PC-9 (cell line): ENCODE measurements at regions not wholly inside any gene's neighbourhood (a gene's known extent, or its start where the extent isn't known, plus 50 kb on each side); places are given as distances from the start of the nearest gene placed in this dataset.

Experiments used
- EZH2 ChIP-seq: fragments of 200-600 bp; sonication (generic); IDR thresholded peaks from 2 replicates; pipeline ENCODE4 v1.8.0; 2017; ENCODE audit warnings: antibody characterized with exemption, low read depth
- TF ChIP-seq, protein P1 (sequence below): fragments of 200-600 bp; sonication (generic); conservative IDR thresholded peaks from 2 replicates; pipeline ENCODE4 v1.6.1; 2017; ENCODE audit warnings: mixed run types, antibody characterized with exemption, mild to moderate bottlenecking, moderate library complexity

DNA sequence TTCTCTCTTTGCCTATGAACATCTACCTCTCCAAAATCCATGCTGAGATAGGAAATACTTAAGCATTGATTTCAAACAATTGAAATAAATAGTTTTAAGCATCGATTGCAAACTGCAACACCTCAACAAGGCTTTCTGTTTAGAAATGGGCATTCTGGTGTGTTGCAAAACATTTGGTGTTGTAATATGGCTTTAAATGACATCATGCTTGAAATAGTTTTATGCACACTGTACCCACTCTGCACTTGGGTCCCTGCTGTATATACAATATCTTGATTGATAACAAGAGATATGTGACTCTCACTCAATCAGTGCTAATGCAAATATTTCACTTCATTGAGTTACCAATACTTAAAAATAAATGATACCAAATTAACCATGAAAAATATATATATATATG, 964.9 kb upstream of the GRIA3 start:
- no peak for TF ChIP-seq EZH2
- TF ChIP-seq, protein P1, sequence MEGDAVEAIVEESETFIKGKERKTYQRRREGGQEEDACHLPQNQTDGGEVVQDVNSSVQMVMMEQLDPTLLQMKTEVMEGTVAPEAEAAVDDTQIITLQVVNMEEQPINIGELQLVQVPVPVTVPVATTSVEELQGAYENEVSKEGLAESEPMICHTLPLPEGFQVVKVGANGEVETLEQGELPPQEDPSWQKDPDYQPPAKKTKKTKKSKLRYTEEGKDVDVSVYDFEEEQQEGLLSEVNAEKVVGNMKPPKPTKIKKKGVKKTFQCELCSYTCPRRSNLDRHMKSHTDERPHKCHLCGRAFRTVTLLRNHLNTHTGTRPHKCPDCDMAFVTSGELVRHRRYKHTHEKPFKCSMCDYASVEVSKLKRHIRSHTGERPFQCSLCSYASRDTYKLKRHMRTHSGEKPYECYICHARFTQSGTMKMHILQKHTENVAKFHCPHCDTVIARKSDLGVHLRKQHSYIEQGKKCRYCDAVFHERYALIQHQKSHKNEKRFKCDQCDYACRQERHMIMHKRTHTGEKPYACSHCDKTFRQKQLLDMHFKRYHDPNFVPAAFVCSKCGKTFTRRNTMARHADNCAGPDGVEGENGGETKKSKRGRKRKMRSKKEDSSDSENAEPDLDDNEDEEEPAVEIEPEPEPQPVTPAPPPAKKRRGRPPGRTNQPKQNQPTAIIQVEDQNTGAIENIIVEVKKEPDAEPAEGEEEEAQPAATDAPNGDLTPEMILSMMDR: no peak
